HEK293 (cell line): ENCODE measurements at regions not wholly inside any gene's neighbourhood (a gene's known extent, or its start where the extent isn't known, plus 50 kb on each side); places are given as distances from the start of the nearest gene placed in this dataset.

ENCODE experiments used
- CTCF ChIA-PET: fragments of 350-600 bp; formaldehyde crosslinking; extraction: SDS; loops from one replicate; lab custom pipeline; 2021; ENCODE audit warnings: antibody characterized with exemption; lab: Yijun Ruan, JAX
- POLR2A ChIA-PET: fragments of 300-600 bp; formaldehyde crosslinking; extraction: SDS; loops from one replicate; lab custom pipeline; 2020; ENCODE audit warnings: antibody characterized with exemption, inconsistent platforms; lab: Yijun Ruan, JAX
- H3K27ac ChIP-seq: fragments of 200-500 bp; sonication (Bioruptor generic); 2 replicates; pipeline ENCODE4 v1.5.1; 2014; ENCODE audit warnings: low read depth, low read length, control low read depth, inconsistent platforms; ENCODE audit errors: extremely low read depth
- H3K36me3 ChIP-seq, 2 experiments: fragments of 200-500 bp in 1 of 2; sonication (Bioruptor generic) in 1 of 2; 1 replicate in 1 of 2; 2 replicates in 1 of 2; pipeline ENCODE4 v1.5.1; 2014 to 2017; ENCODE audit warnings: inconsistent platforms in 2 of 2, low read length in 2 of 2; ENCODE audit not compliant: control insufficient read depth in 2 of 2, insufficient read depth in 1 of 2
- H3K4me1 ChIP-seq: fragments of 200-500 bp; sonication (Bioruptor generic); 2 replicates; pipeline ENCODE4 v1.5.1; 2014; ENCODE audit warnings: mild to moderate bottlenecking, low read length, inconsistent platforms; ENCODE audit not compliant: control insufficient read depth, insufficient read depth
- H3K4me3 ChIP-seq: 2 replicates; pipeline ENCODE4 v1.5.1; 2011; ENCODE audit warnings: low read depth, mild to moderate bottlenecking, control low read depth, low read length, moderate library complexity
- H3K9me3 ChIP-seq: fragments of 200-500 bp; sonication (Bioruptor generic); 2 replicates; pipeline ENCODE4 v1.5.1; 2014; ENCODE audit warnings: low read depth, low read length, inconsistent platforms; ENCODE audit not compliant: control insufficient read depth, insufficient read depth
- FEZF1 ChIP-seq: fragments of 450-650 bp; formaldehyde crosslinking; IDR thresholded peaks from 2 replicates; pipeline ENCODE4 v1.5.1; 2016; ENCODE audit warnings: missing biosample characterization, missing genetic modification characterization
- HOXA7 ChIP-seq: sonication (generic); formaldehyde crosslinking; IDR thresholded peaks from 2 replicates; pipeline ENCODE4 v1.8.1; 2022; ENCODE audit warnings: missing genetic modification reagents, borderline replicate concordance
- SCRT2 ChIP-seq: fragments of 450-650 bp; formaldehyde crosslinking; IDR thresholded peaks from 2 replicates; pipeline ENCODE4 v1.5.1; 2016; ENCODE audit warnings: missing biosample characterization, missing genetic modification characterization
- SP7 ChIP-seq: fragments of 450-650 bp; formaldehyde crosslinking; IDR thresholded peaks from 2 replicates; pipeline ENCODE4 v1.5.1; 2016; ENCODE audit warnings: missing biosample characterization, missing genetic modification characterization
- WT1 ChIP-seq: fragments of 450-650 bp; formaldehyde crosslinking; IDR thresholded peaks from 2 replicates; pipeline ENCODE4 v1.5.1; 2016; ENCODE audit warnings: missing biosample characterization, missing genetic modification characterization
- ZNF133 ChIP-seq: fragments of 450-650 bp; formaldehyde crosslinking; IDR thresholded peaks from 2 replicates; pipeline ENCODE4 v1.5.1; 2016; ENCODE audit warnings: missing biosample characterization, missing genetic modification characterization
- ZNF157 ChIP-seq: fragments of 450-650 bp; formaldehyde crosslinking; IDR thresholded peaks from 2 replicates; pipeline ENCODE4 v1.5.1; 2016; ENCODE audit warnings: missing biosample characterization, missing genetic modification characterization
- ZNF23 ChIP-seq: fragments of 450-650 bp; formaldehyde crosslinking; IDR thresholded peaks from 2 replicates; pipeline ENCODE4 v1.5.1; 2016; ENCODE audit warnings: missing biosample characterization, missing genetic modification characterization, borderline replicate concordance
- ZNF423 ChIP-seq: fragments of 450-650 bp; formaldehyde crosslinking; IDR thresholded peaks from 2 replicates; pipeline ENCODE4 v1.5.1; 2016; ENCODE audit warnings: missing biosample characterization, missing genetic modification characterization
- ZNF510 ChIP-seq: fragments of 450-650 bp; formaldehyde crosslinking; IDR thresholded peaks from 2 replicates; pipeline ENCODE4 v1.5.1; 2018; ENCODE audit warnings: mild to moderate bottlenecking, missing genetic modification characterization, missing biosample characterization; ENCODE audit not compliant: insufficient replicate concordance
- ZNF560 ChIP-seq: fragments of 450-650 bp; formaldehyde crosslinking; IDR thresholded peaks from 2 replicates; pipeline ENCODE4 v1.5.1; 2017; ENCODE audit warnings: missing biosample characterization, missing genetic modification characterization, borderline replicate concordance
- ZNF621 ChIP-seq: fragments of 450-650 bp; formaldehyde crosslinking; IDR thresholded peaks from 2 replicates; pipeline ENCODE4 v1.5.1; 2017; ENCODE audit warnings: missing biosample characterization, missing genetic modification characterization
- ZNF707 ChIP-seq: fragments of 450-650 bp; formaldehyde crosslinking; IDR thresholded peaks from 2 replicates; pipeline ENCODE4 v1.5.1; 2016; ENCODE audit warnings: missing biosample characterization, missing genetic modification characterization
- ZSCAN23 ChIP-seq: fragments of 450-650 bp; formaldehyde crosslinking; IDR thresholded peaks from 2 replicates; pipeline ENCODE4 v1.5.1; 2016; ENCODE audit warnings: missing biosample characterization, missing genetic modification characterization
- TF ChIP-seq, protein P1 (sequence below): fragments of 450-650 bp; formaldehyde crosslinking; IDR thresholded peaks from 2 replicates; pipeline ENCODE4 v1.5.1; 2016; ENCODE audit warnings: missing biosample characterization, missing genetic modification characterization
- TF ChIP-seq, protein P2 (sequence below): fragments of 450-650 bp; formaldehyde crosslinking; optimal IDR thresholded peaks from 2 replicates; pipeline ENCODE3; 2016; ENCODE audit warnings: missing biosample characterization, mild to moderate bottlenecking, missing genetic modification characterization
- TF ChIP-seq, protein P3 (sequence below): fragments of 450-650 bp; formaldehyde crosslinking; IDR thresholded peaks from 2 replicates; pipeline ENCODE4 v1.5.1; 2016; ENCODE audit warnings: missing biosample characterization, missing genetic modification characterization, low read depth
- TF ChIP-seq, protein P4 (sequence below): fragments of 450-650 bp; formaldehyde crosslinking; IDR thresholded peaks from 2 replicates; pipeline ENCODE4 v1.5.1; 2016; ENCODE audit warnings: missing biosample characterization, missing genetic modification characterization
- TF ChIP-seq, protein P5 (sequence below): fragments of 450-650 bp; formaldehyde crosslinking; IDR thresholded peaks from 2 replicates; pipeline ENCODE4 v1.5.1; 2016; ENCODE audit warnings: missing biosample characterization, missing genetic modification characterization

DNA sequence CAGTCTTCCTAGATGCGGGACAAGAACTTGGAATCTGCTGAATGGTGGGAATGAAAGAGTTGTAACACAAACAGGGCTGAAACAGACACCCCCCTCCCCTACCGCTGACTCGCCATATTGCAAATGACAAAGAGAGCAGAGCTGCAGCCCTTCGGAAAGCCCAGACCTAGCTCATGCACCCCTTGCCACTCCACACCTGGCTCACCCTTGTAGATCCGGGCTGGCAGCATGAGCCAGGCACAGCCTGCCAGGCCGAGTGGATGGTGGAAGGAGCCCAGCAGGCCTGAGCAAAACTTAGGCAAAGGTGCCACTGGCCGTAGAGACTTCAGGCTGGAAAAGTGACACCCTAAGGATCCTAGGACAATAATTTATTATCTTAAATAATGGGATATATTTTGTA lies 237.4 kb upstream of the SEMA3D start:
- no peaks in the 10 kb centered on the region for H3K9me3 ChIP-seq

DNA sequence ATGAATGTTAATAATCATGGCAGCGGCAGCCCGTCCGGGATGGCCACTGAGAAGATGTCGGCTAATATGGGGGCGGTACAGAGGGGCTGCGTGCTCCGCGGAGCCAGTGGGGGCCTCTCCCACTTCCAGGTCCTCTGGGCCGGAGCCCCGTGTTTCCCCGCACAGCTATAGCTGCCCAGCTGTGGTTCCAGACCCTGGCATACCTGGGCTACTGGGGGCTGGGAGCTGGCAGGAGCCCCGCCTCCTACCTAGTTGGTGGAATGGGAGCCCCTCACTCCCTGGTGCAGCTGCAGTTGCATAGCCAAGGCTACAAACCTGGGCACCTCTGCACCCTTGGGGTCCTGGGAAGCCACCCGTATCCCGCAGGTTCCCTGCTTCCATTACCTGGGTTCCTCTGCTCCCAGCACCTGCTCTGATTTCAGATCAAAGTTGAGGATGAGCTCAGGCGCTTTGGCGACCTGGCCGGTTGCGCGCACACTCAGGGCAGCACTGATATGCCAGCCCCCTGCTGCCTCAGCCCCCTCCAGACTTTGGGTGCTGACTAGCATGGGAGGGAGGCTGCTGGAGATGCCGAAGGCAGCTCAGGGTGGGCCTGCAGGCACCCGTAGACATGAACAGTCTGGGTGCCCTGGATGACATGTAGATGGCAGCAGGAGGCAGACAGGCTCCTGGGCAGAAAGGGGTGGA lies 236.5 kb upstream of the SEMA3D start:
- Histone ChIP-seq H3K27ac (no peak overlapping the region), H3K9me3 (no peaks in the 10 kb centered on the region), H3K4me1 (no peaks in the 10 kb centered on the region), H3K4me3 (no peak overlapping the region), H3K36me3 (no peaks in the 10 kb centered on the region)
- CTCF ChIA-PET, result no interaction called here
- POLR2A ChIA-PET, result no interaction called here
- no peak for TF ChIP-seq SCRT2 (tag by site-specific recombination)
- no peak for TF ChIP-seq FEZF1 (tag by site-specific recombination)
- TF ChIP-seq, all 188 proteins: peak for 0

More for the DNA sequence above, 237.4 kb upstream of the SEMA3D start:
- H3K4me1 ChIP-seq, result no peaks in the 10 kb centered on the region
- H3K27ac ChIP-seq, result no peak overlapping the region
- TF ChIP-seq WT1 (tag by site-specific recombination), result no peak
- no peak for TF ChIP-seq ZNF707 (tag by site-specific recombination)
- no peak for TF ChIP-seq SP7 (tag by site-specific recombination)
- no peak for TF ChIP-seq ZNF621 (tag by site-specific recombination)
- no peak for TF ChIP-seq ZNF510 (tag by site-specific recombination)
- TF ChIP-seq ZNF560 (tag by site-specific recombination), result no peak
- TF ChIP-seq HOXA7, result no peak
- TF ChIP-seq, protein P1, sequence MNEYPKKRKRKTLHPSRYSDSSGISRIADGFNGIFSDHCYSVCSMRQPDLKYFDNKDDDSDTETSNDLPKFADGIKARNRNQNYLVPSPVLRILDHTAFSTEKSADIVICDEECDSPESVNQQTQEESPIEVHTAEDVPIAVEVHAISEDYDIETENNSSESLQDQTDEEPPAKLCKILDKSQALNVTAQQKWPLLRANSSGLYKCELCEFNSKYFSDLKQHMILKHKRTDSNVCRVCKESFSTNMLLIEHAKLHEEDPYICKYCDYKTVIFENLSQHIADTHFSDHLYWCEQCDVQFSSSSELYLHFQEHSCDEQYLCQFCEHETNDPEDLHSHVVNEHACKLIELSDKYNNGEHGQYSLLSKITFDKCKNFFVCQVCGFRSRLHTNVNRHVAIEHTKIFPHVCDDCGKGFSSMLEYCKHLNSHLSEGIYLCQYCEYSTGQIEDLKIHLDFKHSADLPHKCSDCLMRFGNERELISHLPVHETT (tag by site-specific recombination), result no peak
- no peak for TF ChIP-seq ZSCAN23 (tag by site-specific recombination)
- TF ChIP-seq ZNF23, result no peak
- TF ChIP-seq, protein P2, sequence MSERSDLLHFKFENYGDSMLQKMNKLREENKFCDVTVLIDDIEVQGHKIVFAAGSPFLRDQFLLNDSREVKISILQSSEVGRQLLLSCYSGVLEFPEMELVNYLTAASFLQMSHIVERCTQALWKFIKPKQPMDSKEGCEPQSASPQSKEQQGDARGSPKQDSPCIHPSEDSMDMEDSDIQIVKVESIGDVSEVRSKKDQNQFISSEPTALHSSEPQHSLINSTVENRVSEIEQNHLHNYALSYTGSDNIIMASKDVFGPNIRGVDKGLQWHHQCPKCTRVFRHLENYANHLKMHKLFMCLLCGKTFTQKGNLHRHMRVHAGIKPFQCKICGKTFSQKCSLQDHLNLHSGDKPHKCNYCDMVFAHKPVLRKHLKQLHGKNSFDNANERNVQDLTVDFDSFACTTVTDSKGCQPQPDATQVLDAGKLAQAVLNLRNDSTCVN (tag by site-specific recombination), result no peak
- ChIA-PET CTCF (interaction anchor here (0.6 kb wide), 1 partner anchor 126 kb away, joined by 4 read pairs; no protein-coding TSS in a partner anchor), POLR2A (no interaction called here)
- H3K36me3 ChIP-seq, result no peaks in the 10 kb centered on the region
- no peak overlapping the region for H3K4me3 ChIP-seq

DNA sequence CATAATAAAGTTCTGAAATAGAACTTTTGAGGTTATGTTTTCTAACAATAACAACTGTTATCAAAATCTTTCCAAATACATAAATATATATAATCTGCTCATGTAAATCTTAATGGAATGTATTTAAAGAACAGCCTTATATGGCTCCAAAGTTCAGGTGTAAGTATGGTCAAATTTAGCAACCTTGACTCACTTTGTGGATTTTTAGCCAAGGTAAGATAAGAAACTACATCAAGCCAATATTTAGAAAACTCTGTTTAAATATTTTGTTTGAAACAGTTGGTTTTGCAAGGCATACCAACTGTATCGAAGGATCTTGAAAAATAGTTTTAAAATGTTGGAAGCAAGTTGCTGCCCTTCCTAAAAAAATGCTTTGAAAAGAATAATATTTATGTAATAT lies 228.9 kb upstream of the SEMA3D start:
- H3K27ac ChIP-seq, result no peak overlapping the region
- no peak for TF ChIP-seq ZNF157 (tag by site-specific recombination)
- TF ChIP-seq, all 188 proteins: peak for 0
- Histone ChIP-seq H3K4me1 (no peaks in the 10 kb centered on the region), H3K9me3 (no peaks in the 10 kb centered on the region), H3K36me3 (no peaks in the 10 kb centered on the region), H3K4me3 (no peak overlapping the region)
- POLR2A ChIA-PET, result no interaction called here
- CTCF ChIA-PET, result no interaction called here

DNA sequence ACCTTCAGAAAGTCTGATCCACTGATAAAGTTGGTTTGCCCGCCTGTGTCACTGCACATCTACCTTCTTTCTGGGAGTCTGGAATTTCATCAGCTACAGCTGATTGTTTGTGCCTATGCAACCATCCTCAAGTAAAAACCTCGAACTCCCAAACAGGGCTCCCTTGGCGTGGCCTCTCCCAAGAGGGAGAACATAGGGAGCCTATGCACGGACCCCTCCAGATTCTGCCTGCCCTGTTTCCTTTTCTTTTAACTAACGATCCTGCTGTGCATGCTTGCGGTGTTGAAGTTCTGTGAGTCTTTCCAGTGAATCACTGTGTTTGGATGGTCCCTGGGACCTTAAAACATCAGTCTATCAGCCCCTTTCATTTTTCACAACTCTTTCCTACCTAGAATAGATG lies 226.9 kb upstream of the SEMA3D start:
- ChIA-PET POLR2A (no interaction called here), CTCF (interaction anchor here (0.6 to 0.7 kb wide), 2 partner anchors 18 to 48 kb away, joined by 4 to 5 read pairs; no protein-coding TSS in a partner anchor)
- H3K27ac ChIP-seq, result no peak overlapping the region
- H3K4me3 ChIP-seq, result no peak overlapping the region
- no peaks in the 10 kb centered on the region for H3K4me1 ChIP-seq
- TF ChIP-seq, protein P3, sequence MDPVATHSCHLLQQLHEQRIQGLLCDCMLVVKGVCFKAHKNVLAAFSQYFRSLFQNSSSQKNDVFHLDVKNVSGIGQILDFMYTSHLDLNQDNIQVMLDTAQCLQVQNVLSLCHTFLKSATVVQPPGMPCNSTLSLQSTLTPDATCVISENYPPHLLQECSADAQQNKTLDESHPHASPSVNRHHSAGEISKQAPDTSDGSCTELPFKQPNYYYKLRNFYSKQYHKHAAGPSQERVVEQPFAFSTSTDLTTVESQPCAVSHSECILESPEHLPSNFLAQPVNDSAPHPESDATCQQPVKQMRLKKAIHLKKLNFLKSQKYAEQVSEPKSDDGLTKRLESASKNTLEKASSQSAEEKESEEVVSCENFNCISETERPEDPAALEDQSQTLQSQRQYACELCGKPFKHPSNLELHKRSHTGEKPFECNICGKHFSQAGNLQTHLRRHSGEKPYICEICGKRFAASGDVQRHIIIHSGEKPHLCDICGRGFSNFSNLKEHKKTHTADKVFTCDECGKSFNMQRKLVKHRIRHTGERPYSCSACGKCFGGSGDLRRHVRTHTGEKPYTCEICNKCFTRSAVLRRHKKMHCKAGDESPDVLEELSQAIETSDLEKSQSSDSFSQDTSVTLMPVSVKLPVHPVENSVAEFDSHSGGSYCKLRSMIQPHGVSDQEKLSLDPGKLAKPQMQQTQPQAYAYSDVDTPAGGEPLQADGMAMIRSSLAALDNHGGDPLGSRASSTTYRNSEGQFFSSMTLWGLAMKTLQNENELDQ (tag by site-specific recombination), result no peak
- TF ChIP-seq ZNF423 (tag by site-specific recombination) (no peak), ZNF133 (tag by site-specific recombination) (no peak)
- TF ChIP-seq, protein P4, sequence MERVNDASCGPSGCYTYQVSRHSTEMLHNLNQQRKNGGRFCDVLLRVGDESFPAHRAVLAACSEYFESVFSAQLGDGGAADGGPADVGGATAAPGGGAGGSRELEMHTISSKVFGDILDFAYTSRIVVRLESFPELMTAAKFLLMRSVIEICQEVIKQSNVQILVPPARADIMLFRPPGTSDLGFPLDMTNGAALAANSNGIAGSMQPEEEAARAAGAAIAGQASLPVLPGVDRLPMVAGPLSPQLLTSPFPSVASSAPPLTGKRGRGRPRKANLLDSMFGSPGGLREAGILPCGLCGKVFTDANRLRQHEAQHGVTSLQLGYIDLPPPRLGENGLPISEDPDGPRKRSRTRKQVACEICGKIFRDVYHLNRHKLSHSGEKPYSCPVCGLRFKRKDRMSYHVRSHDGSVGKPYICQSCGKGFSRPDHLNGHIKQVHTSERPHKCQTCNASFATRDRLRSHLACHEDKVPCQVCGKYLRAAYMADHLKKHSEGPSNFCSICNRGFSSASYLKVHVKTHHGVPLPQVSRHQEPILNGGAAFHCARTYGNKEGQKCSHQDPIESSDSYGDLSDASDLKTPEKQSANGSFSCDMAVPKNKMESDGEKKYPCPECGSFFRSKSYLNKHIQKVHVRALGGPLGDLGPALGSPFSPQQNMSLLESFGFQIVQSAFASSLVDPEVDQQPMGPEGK, result no peak
- TF ChIP-seq, protein P5, sequence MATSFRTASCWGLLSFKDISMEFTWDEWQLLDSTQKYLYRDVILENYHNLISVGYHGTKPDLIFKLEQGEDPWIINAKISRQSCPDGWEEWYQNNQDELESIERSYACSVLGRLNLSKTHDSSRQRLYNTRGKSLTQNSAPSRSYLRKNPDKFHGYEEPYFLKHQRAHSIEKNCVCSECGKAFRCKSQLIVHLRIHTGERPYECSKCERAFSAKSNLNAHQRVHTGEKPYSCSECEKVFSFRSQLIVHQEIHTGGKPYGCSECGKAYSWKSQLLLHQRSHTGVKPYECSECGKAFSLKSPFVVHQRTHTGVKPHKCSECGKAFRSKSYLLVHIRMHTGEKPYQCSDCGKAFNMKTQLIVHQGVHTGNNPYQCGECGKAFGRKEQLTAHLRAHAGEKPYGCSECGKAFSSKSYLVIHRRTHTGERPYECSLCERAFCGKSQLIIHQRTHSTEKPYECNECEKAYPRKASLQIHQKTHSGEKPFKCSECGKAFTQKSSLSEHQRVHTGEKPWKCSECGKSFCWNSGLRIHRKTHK, result no peak
- no peaks in the 10 kb centered on the region for H3K36me3 ChIP-seq
- no peaks in the 10 kb centered on the region for H3K9me3 ChIP-seq
